ENCODE measurements at regions not wholly inside any gene's neighbourhood (a gene's known extent, or its start where the extent isn't known, plus 50 kb on each side); places are given as distances from the start of the nearest gene placed in this dataset.

GRCh38 chr4:177726111-177726510, 283.9 kb upstream of the AGA start:
- Histone ChIP-seq H3K27me3 (ENCODE audit: control insufficient read depth in 3 of 3, insufficient read depth in 3 of 3, low read length in 2 of 3) (no peaks in the 10 kb centered on the region), H3K4me1 (ENCODE audit: control insufficient read depth in 5 of 5, insufficient read depth in 5 of 5, low read length in 5 of 5) (no peaks in the 10 kb centered on the region), H3K36me3 (ENCODE audit: control insufficient read depth in 4 of 4, insufficient read depth in 4 of 4, low read length in 4 of 4) (no peaks in the 10 kb centered on the region), H3K27ac (ENCODE audit: low read depth in 1 of 2, low read length in 1 of 2) (no peak overlapping the region), H3K9ac (ENCODE audit: insufficient read depth in 1 of 2, low read length in 2 of 2) (no peak overlapping the region), H3K4me3 (no peak overlapping the region), H3K9me3 (ENCODE audit: control insufficient read depth in 4 of 4, insufficient read depth in 3 of 4, low read length in 3 of 4) (peaks cover 0 to 1% (median 0%) of the 10 kb centered on the region in 4 donors)
- 10 to 14% methylated on average over 3 of the region's 3 CpGs for WGBS, 2 donors
- DNase-seq (no peak), ATAC-seq (ENCODE audit: insufficient read depth, low FRiP score) (no peak)
- TF ChIP-seq, protein P1, sequence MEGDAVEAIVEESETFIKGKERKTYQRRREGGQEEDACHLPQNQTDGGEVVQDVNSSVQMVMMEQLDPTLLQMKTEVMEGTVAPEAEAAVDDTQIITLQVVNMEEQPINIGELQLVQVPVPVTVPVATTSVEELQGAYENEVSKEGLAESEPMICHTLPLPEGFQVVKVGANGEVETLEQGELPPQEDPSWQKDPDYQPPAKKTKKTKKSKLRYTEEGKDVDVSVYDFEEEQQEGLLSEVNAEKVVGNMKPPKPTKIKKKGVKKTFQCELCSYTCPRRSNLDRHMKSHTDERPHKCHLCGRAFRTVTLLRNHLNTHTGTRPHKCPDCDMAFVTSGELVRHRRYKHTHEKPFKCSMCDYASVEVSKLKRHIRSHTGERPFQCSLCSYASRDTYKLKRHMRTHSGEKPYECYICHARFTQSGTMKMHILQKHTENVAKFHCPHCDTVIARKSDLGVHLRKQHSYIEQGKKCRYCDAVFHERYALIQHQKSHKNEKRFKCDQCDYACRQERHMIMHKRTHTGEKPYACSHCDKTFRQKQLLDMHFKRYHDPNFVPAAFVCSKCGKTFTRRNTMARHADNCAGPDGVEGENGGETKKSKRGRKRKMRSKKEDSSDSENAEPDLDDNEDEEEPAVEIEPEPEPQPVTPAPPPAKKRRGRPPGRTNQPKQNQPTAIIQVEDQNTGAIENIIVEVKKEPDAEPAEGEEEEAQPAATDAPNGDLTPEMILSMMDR (IDR thresholded peaks at IDR 0.05; ENCODE audit: control extremely low read depth, extremely low read depth) = no peak

DNA sequence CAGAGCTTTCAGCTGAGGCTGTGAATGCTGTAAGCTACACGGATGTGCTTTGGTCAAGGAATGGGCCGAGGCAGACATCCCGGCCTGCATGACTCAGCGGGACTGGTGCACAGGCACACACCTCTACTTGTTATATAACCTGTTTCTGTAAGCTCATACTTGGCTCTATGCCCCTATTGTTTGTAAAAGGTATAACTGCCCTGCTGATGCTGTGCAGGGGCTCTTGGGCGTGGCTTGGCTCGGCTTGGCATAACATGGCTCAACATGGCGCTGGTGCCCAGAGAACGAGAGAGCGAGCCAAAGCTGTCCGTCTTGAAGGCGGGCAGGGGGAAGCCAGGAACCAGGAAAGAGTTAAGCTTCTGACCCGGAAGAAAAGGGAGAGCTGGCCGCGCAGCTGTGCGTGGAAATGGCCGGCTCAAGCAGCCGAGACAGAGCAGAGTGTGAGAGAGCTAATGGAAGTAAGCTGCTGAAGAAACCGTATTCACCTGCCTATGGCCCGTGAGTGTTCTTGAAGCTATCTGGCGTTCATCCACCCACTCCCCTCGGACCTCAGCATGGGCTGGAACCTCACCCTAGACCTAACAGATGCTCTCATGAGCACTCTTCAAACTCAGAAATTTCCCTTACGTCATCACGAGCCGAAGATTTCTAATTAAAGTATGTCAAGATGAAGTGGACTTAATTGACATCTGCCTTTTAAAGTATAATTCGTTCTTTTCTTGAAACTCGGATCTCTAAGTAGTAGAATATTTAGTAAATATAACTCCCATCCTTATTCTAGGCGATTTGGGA, 286.3 kb upstream of the AGA start:
- Histone ChIP-seq H3K9ac (ENCODE audit: insufficient read depth in 1 of 2, low read length in 2 of 2) (no peak overlapping the region), H3K27ac (ENCODE audit: low read depth in 1 of 2, low read length in 1 of 2) (no peak overlapping the region), H3K36me3 (ENCODE audit: control insufficient read depth in 4 of 4, insufficient read depth in 4 of 4, low read length in 4 of 4) (no peaks in the 10 kb centered on the region), H3K4me3 (no peak overlapping the region), H3K9me3 (ENCODE audit: control insufficient read depth in 4 of 4, insufficient read depth in 3 of 4, low read length in 3 of 4) (no peaks in the 10 kb centered on the region), H3K4me1 (ENCODE audit: control insufficient read depth in 5 of 5, insufficient read depth in 5 of 5, low read length in 5 of 5) (no peaks in the 10 kb centered on the region), H3K27me3 (ENCODE audit: control insufficient read depth in 3 of 3, insufficient read depth in 3 of 3, low read length in 2 of 3) (no peaks in the 10 kb centered on the region)
- TF ChIP-seq, protein P1 (IDR thresholded peaks at IDR 0.05; ENCODE audit: control extremely low read depth, extremely low read depth) = no peak
- ATAC-seq (ENCODE audit: insufficient read depth, low FRiP score) = no peak
- 73% methylated on average over 27 of the region's 27 CpGs for WGBS, 2 donors
- no peak for DNase-seq

- Histone ChIP-seq H3K27me3 (ENCODE audit: control insufficient read depth in 3 of 3, insufficient read depth in 3 of 3, low read length in 2 of 3) (no peaks in the 10 kb centered on the region), H3K36me3 (ENCODE audit: control insufficient read depth in 4 of 4, insufficient read depth in 4 of 4, low read length in 4 of 4) (no peaks in the 10 kb centered on the region), H3K4me1 (ENCODE audit: control insufficient read depth in 5 of 5, insufficient read depth in 5 of 5, low read length in 5 of 5) (no peaks in the 10 kb centered on the region), H3K4me3 (no peak overlapping the region), H3K27ac (ENCODE audit: low read depth in 1 of 2, low read length in 1 of 2) (no peak overlapping the region), H3K9me3 (ENCODE audit: control insufficient read depth in 4 of 4, insufficient read depth in 3 of 4, low read length in 3 of 4) (no peaks in the 10 kb centered on the region), H3K9ac (ENCODE audit: insufficient read depth in 1 of 2, low read length in 2 of 2) (no peak overlapping the region)
- ATAC-seq (ENCODE audit: insufficient read depth, low FRiP score) (no peak), DNase-seq (peak; percentile 29 to 36 (median 34))
- WGBS, 2 donors = 50 to 55% methylated on average over 3 of the region's 3 CpGs
- TF ChIP-seq, protein P1 (IDR thresholded peaks at IDR 0.05; ENCODE audit: control extremely low read depth, extremely low read depth) = no peak
These were observed 287.4 kb upstream of the AGA start for GRCh38 chr4:177729681-177730080.
